H1 (cell line): ENCODE measurements at regions not wholly inside any gene's neighbourhood (a gene's known extent, or its start where the extent isn't known, plus 50 kb on each side); places are given as distances from the start of the nearest gene placed in this dataset.

Experiments
- CTCF ChIA-PET: fragments of 300-600 bp; sonication (Branson Sonifier 250); formaldehyde crosslinking; loops from one replicate; lab custom pipeline; 2021; ENCODE audit not compliant: partially characterized antibody; lab: Charles Lee
- POLR2A ChIA-PET: fragments of 300-600 bp; sonication (Branson Sonifier 250); formaldehyde crosslinking; loops from one replicate; lab custom pipeline; 2021; ENCODE audit warnings: inconsistent platforms; ENCODE audit not compliant: partially characterized antibody; lab: Charles Lee
- DNase-seq, 2 experiments: peaks; one replicate each; pipeline versions ENCODE4 v3.0.0 to v3.0.0-alpha.2; 2010 to 2022; ENCODE audit warnings: low spot score in 2 of 2, low read depth in 1 of 2, mixed read lengths in 1 of 2
- FAIRE-seq: peaks from 2 replicates; lab custom pipeline; 2011; peaks lifted over from hg19 to GRCh38; lab: Jason Lieb, UNC
- H2AFZ ChIP-seq: 2 replicates; pipeline ENCODE4 v1.8.1; 2012; ENCODE audit warnings: low read length, inconsistent platforms
- H2AK5ac ChIP-seq: 2 replicates; pipeline ENCODE4 v1.6.1; 2013; ENCODE audit warnings: low read depth, low read length
- H2BK120ac ChIP-seq: replicated peaks from 2 replicates; pipeline ENCODE3; 2013; ENCODE audit warnings: low read depth, low read length, inconsistent platforms
- H2BK12ac ChIP-seq: 2 replicates; pipeline ENCODE4 v1.6.1; 2013; ENCODE audit warnings: low read depth, low read length
- H2BK15ac ChIP-seq: 2 replicates; pipeline ENCODE4 v1.6.1; 2013; ENCODE audit warnings: low read length
- H2BK20ac ChIP-seq: 2 replicates; pipeline ENCODE4 v1.6.1; 2013; ENCODE audit warnings: low read length
- H2BK5ac ChIP-seq: 2 replicates; pipeline ENCODE4 v1.6.1; 2013; ENCODE audit warnings: low read depth, low read length
- H3K14ac ChIP-seq: 2 replicates; pipeline ENCODE4 v1.6.1; 2013; ENCODE audit warnings: inconsistent platforms; ENCODE audit not compliant: insufficient read length
- H3K18ac ChIP-seq: 2 replicates; pipeline ENCODE4 v1.6.1; 2013; ENCODE audit warnings: low read length; ENCODE audit errors: extremely low read depth
- H3K23ac ChIP-seq: 2 replicates; pipeline ENCODE4 v1.6.1; 2013; ENCODE audit warnings: inconsistent platforms; ENCODE audit not compliant: insufficient read length
- H3K23me2 ChIP-seq: 2 replicates; pipeline ENCODE4 v1.6.1; 2013; ENCODE audit warnings: low read depth, low read length
- H3K27ac ChIP-seq: 2 replicates; pipeline ENCODE4 v1.6.1; 2011; ENCODE audit warnings: low read depth, low read length, inconsistent platforms
- H3K27me3 ChIP-seq, 4 experiments: replicated peaks in 1 of 4; 1 replicate in 1 of 4; 2 replicates in 3 of 4; pipeline versions ENCODE4 v1.6.1 to v1.8.1; 2011 to 2013; ENCODE audit warnings: low read length in 3 of 4, mild to moderate bottlenecking in 3 of 4, inconsistent platforms in 2 of 4, mixed read lengths in 2 of 4, moderate library complexity in 1 of 4; ENCODE audit not compliant: control insufficient read depth in 3 of 4, insufficient read depth in 3 of 4; ENCODE audit errors: extremely low read depth in 1 of 4
- H3K36me3 ChIP-seq, 4 experiments: 2 replicates each; pipeline versions ENCODE4 v1.6.1 to v1.8.1; 2011 to 2013; ENCODE audit warnings: mild to moderate bottlenecking in 4 of 4, low read length in 3 of 4, moderate library complexity in 2 of 4, control low read depth in 1 of 4, inconsistent platforms in 1 of 4; ENCODE audit not compliant: insufficient read depth in 4 of 4, control insufficient read depth in 2 of 4
- H3K4ac ChIP-seq: replicated peaks from 2 replicates; pipeline ENCODE3; 2013; ENCODE audit warnings: low read length, low read depth, mixed read lengths, inconsistent platforms; ENCODE audit not compliant: insufficient read length
- H3K4me1 ChIP-seq, 4 experiments: replicated peaks in 1 of 4; 1 replicate in 1 of 4; 2 replicates in 3 of 4; pipeline versions ENCODE4 v1.6.1 to v1.8.1; 2011 to 2013; ENCODE audit warnings: low read length in 3 of 4, inconsistent platforms in 2 of 4, mixed read lengths in 1 of 4; ENCODE audit not compliant: insufficient read depth in 4 of 4, control insufficient read depth in 3 of 4
- H3K4me2 ChIP-seq, 2 experiments: 2 replicates each; pipeline versions ENCODE4 v1.6.1 to v1.8.1; 2011 to 2013; ENCODE audit warnings: low read depth in 2 of 2, low read length in 2 of 2, control low read depth in 1 of 2, inconsistent platforms in 1 of 2, mild to moderate bottlenecking in 1 of 2; ENCODE audit not compliant: insufficient read depth in 1 of 2
- H3K4me3 ChIP-seq, 4 experiments: fragments of 200-600, 300-600 bp in 1 of 4; sonication (generic), shearing (Covaris generic), sonication (Bioruptor Twin) in 1 of 4; 2 replicates each; pipeline versions ENCODE4 v1.5.1 to v1.8.1; 2011 to 2016; ENCODE audit warnings: low read length in 4 of 4, low read depth in 3 of 4, control low read depth in 2 of 4, inconsistent platforms in 2 of 4, mild to moderate bottlenecking in 2 of 4, mixed read lengths in 1 of 4, moderate library complexity in 1 of 4; ENCODE audit not compliant: insufficient read depth in 2 of 4; ENCODE audit errors: extremely low read depth in 1 of 4
- H3K56ac ChIP-seq: replicated peaks from 2 replicates; pipeline ENCODE3; 2013; ENCODE audit warnings: low read depth, mild to moderate bottlenecking, mixed read lengths, low read length, inconsistent platforms; ENCODE audit not compliant: insufficient read length
- H3K79me1 ChIP-seq: 2 replicates; pipeline ENCODE4 v1.6.1; 2013; ENCODE audit warnings: low read depth, low read length, control low read depth
- H3K79me2 ChIP-seq, 2 experiments: 2 replicates each; pipeline versions ENCODE4 v1.6.1 to v1.8.1; 2012 to 2013; ENCODE audit warnings: low read length in 2 of 2, mild to moderate bottlenecking in 2 of 2, inconsistent platforms in 1 of 2; ENCODE audit not compliant: insufficient read depth in 2 of 2, control insufficient read depth in 1 of 2
- H3K9ac ChIP-seq, 4 experiments: replicated peaks in 1 of 4; 1 replicate in 1 of 4; 2 replicates in 3 of 4; pipeline versions ENCODE4 v1.6.1 to v1.8.1; 2011 to 2013; ENCODE audit warnings: low read depth in 3 of 4, low read length in 3 of 4, control low read depth in 2 of 4, mild to moderate bottlenecking in 2 of 4, moderate library complexity in 2 of 4, inconsistent platforms in 1 of 4; ENCODE audit errors: extremely low read depth in 1 of 4
- H3K9me3 ChIP-seq, 2 experiments: 2 replicates each; pipeline versions ENCODE4 v1.6.1 to v1.8.1; 2012 to 2013; ENCODE audit warnings: mild to moderate bottlenecking in 2 of 2, moderate library complexity in 2 of 2, control low read depth in 1 of 2, inconsistent platforms in 1 of 2, low read depth in 1 of 2, low read length in 1 of 2, mixed read lengths in 1 of 2; ENCODE audit not compliant: insufficient read depth in 2 of 2
- H4K20me1 ChIP-seq, 2 experiments: replicated peaks in 1 of 2; 2 replicates each; pipeline versions ENCODE3 to v1.8.1; 2011 to 2013; ENCODE audit warnings: inconsistent platforms in 2 of 2, low read length in 2 of 2, mild to moderate bottlenecking in 1 of 2; ENCODE audit not compliant: insufficient read depth in 2 of 2, control insufficient read depth in 1 of 2
- H4K5ac ChIP-seq: 2 replicates; pipeline ENCODE4 v1.6.1; 2013; ENCODE audit warnings: low read length, low read depth, mixed read lengths, inconsistent platforms; ENCODE audit not compliant: insufficient read length
- H4K8ac ChIP-seq: 2 replicates; pipeline ENCODE4 v1.8.0; 2013; ENCODE audit warnings: mild to moderate bottlenecking, moderate library complexity, low read length, inconsistent platforms; ENCODE audit not compliant: insufficient read depth; ENCODE audit errors: extremely low read depth
- H4K91ac ChIP-seq: replicated peaks from 2 replicates; pipeline ENCODE3; 2013; ENCODE audit warnings: low read length, mixed read lengths, inconsistent platforms; ENCODE audit not compliant: insufficient read length
- HDAC2 ChIP-seq, 2 experiments: fragments of 300-600 bp in 1 of 2; sonication (generic) in 1 of 2; IDR thresholded peaks; 2 replicates each; pipeline ENCODE4 v1.6.1; 2011 to 2012; ENCODE audit warnings: low read depth in 2 of 2, low read length in 2 of 2, mild to moderate bottlenecking in 2 of 2, moderate library complexity in 2 of 2, borderline replicate concordance in 1 of 2, inconsistent platforms in 1 of 2
- RAD21 ChIP-seq, 2 experiments: IDR thresholded peaks in 1 of 2; conservative IDR thresholded peaks in 1 of 2; 2 replicates each; pipeline ENCODE4 v1.6.1; 2011; ENCODE audit warnings: low read depth in 2 of 2, low read length in 2 of 2, improper control_type of control experiment in 1 of 2, inconsistent platforms in 1 of 2, mild to moderate bottlenecking in 1 of 2, moderate library complexity in 1 of 2
- SIRT6 ChIP-seq: IDR thresholded peaks from one replicate; pipeline ENCODE4 v1.7.1; 2012; ENCODE audit warnings: low read length, inconsistent platforms
- YY1 ChIP-seq: IDR thresholded peaks from 2 replicates; pipeline ENCODE4 v1.6.1; 2011; ENCODE audit warnings: low read depth, mild to moderate bottlenecking, low read length
- WGBS, 2 experiments: shearing (Covaris generic) in 1 of 2; methylation state at CpG; one replicate each; pipeline versions ENCODE4 v1.1.6 to v1.1.7; 2013 to 2015; ENCODE audit warnings: low lambda C conversion rate in 2 of 2, mixed read lengths in 2 of 2, inconsistent platforms in 1 of 2, low coverage in 1 of 2, missing lambda C conversion rate in 1 of 2; ENCODE audit not compliant: insufficient replicate concordance in 2 of 2, insufficient coverage in 1 of 2, insufficient read length in 1 of 2; ENCODE audit errors: extremely low coverage in 1 of 2, missing lambda C conversion rate in 1 of 2; 5-methylcytosine and 5-hydroxymethylcytosine counted together

DNA sequence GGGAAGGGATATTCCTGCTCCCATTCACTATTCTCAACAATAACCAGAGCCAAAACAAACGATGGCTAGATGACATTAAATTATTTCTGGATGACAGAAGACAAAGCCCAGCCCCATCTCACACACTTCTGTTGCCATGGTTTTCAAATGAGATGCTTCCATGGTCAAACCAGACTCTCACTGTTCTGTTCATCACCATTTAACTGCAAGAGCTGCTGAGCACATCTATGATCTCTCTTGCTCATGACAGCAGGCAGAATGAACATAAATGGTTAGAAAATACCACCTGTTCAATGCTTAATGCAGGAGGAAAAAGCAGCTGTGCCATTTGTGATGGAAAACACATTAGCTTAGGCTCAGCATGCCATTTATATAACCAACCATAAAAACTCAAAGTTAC is 758.6 kb upstream of the ZWINT start:
- Histone ChIP-seq H3K14ac (no peak overlapping the region), H3K79me1 (no peaks in the 10 kb centered on the region), H3K23me2 (no peaks in the 10 kb centered on the region), H2AFZ (no peak overlapping the region), H2BK120ac (no peak overlapping the region), H3K18ac (no peak overlapping the region), H3K4me2 (no peak overlapping the region), H2BK5ac (no peak overlapping the region), H2BK12ac (no peak overlapping the region), H3K27ac (no peak overlapping the region), H3K56ac (no peak overlapping the region), H3K4me1 (no peaks in the 10 kb centered on the region), H4K8ac (no peak overlapping the region), H4K5ac (no peak overlapping the region), H2BK15ac (no peak overlapping the region), H3K9ac (no peak overlapping the region), H3K27me3 (no peaks in the 10 kb centered on the region), H2BK20ac (no peak overlapping the region), H4K91ac (no peak overlapping the region), H3K79me2 (no peaks in the 10 kb centered on the region), H2AK5ac (no peak overlapping the region), H3K23ac (no peak overlapping the region), H3K4me3 (no peak overlapping the region), H4K20me1 (no peaks in the 10 kb centered on the region), H3K9me3 (peaks cover 3 to 17% of the 10 kb centered on the region in 2 experiments; a peak in 1 of 4 replicates), H3K4ac (no peak overlapping the region), H3K36me3 (peaks cover 0 to 10% (median 0%) of the 10 kb centered on the region in 4 experiments; a peak in 1 of 8 replicates)
- DNase-seq (no peak), FAIRE-seq (no peak)
- CTCF ChIA-PET, result interaction anchor here (0.6 kb wide), 1 partner anchor 770 kb away, joined by 3 read pairs; no protein-coding TSS in a partner anchor
- POLR2A ChIA-PET, result no interaction called here
- 100% methylated on average over 1 of the region's 1 CpG; no CpG with 5 or more reads in 1 of the 2 experiments for whole genome bisulfite sequencing, 2 experiments
- TF ChIP-seq SIRT6, result no peak
- no peak for TF ChIP-seq HDAC2 (IDR thresholded peaks at IDR 0.05; ENCODE audit: borderline replicate concordance in 1 of 2, low read depth in 2 of 2, low read length in 2 of 2)
- no peak for TF ChIP-seq RAD21 (IDR thresholded peaks at IDR 0.05 in 1 of 2, conservative IDR thresholded peaks at IDR 0.05 in 1 of 2; ENCODE audit: low read depth in 2 of 2, low read length in 2 of 2)
- TF ChIP-seq YY1, result no peak
